GM19240 (cell line): ENCODE measurements at regions not wholly inside any gene's neighbourhood (a gene's known extent, or its start where the extent isn't known, plus 50 kb on each side); places are given as distances from the start of the nearest gene placed in this dataset.
"Not testable (repeated sequence)": the region's sequence is repeated elsewhere in the genome, so short reads cannot be mapped to it uniquely, and the experiment has no call there.

Source experiments
- DNase-seq: peaks from one replicate; pipeline ENCODE4 v3.0.0; 2011; ENCODE audit warnings: low spot score; ENCODE audit not compliant: insufficient read length

- not testable (repeated sequence) for DNase-seq
Measured at GRCh38 chr2:212786088-212786487, 247.5 kb upstream of the ERBB4 start.

- DNase-seq = no peak
Measured at GRCh38 chr2:212777020-212777491, 238.5 kb upstream of the ERBB4 start.

GRCh38 chr2:212773808-212774339 lies 235.3 kb upstream of the ERBB4 start:
- no peak for DNase-seq

GRCh38 chr2:212770240-212770639 lies 231.6 kb upstream of the ERBB4 start:
- DNase-seq = no peak

GRCh38 chr2:212766921-212767320 lies 228.3 kb upstream of the ERBB4 start:
- DNase-seq = no peak

GRCh38 chr2:212752730-212753351 lies 214.2 kb upstream of the ERBB4 start:
- no peak for DNase-seq

- no peak for DNase-seq
Measured at GRCh38 chr2:212745359-212745758, 206.8 kb upstream of the ERBB4 start.

GRCh38 chr2:212737392-212738172 lies 199.0 kb upstream of the ERBB4 start:
- no peak for DNase-seq

GRCh38 chr2:212736385-212736726 lies 197.8 kb upstream of the ERBB4 start:
- DNase-seq = no peak

- no peak for DNase-seq
Measured at GRCh38 chr2:212733273-212733672, 194.7 kb upstream of the ERBB4 start.

- DNase-seq = no peak
Measured at GRCh38 chr2:212732860-212733259, 194.3 kb upstream of the ERBB4 start.

GRCh38 chr2:212730994-212731393 lies 192.4 kb upstream of the ERBB4 start:
- DNase-seq = peak; percentile 33

GRCh38 chr2:212728717-212729116 lies 190.1 kb upstream of the ERBB4 start:
- no peak for DNase-seq

- DNase-seq = no peak
Measured at GRCh38 chr2:212727751-212728150, 189.1 kb upstream of the ERBB4 start.

GRCh38 chr2:212726403-212726802 lies 187.8 kb upstream of the ERBB4 start:
- DNase-seq = no peak

GRCh38 chr2:212725180-212725579 lies 186.6 kb upstream of the ERBB4 start:
- no peak for DNase-seq

GRCh38 chr2:212723226-212723625 lies 184.6 kb upstream of the ERBB4 start:
- DNase-seq = no peak

GRCh38 chr2:212722046-212722445 lies 183.4 kb upstream of the ERBB4 start:
- no peak for DNase-seq

- no peak for DNase-seq
Measured at GRCh38 chr2:212721026-212721451, 182.4 kb upstream of the ERBB4 start.

GRCh38 chr2:212715411-212715810 lies 176.8 kb upstream of the ERBB4 start:
- not testable (repeated sequence) for DNase-seq

GRCh38 chr2:212713681-212714080 lies 175.1 kb upstream of the ERBB4 start:
- DNase-seq = no peak

GRCh38 chr2:212712991-212713390 lies 174.4 kb upstream of the ERBB4 start:
- DNase-seq = no peak

GRCh38 chr2:212712466-212712865 lies 173.9 kb upstream of the ERBB4 start:
- no peak for DNase-seq
